GM21619 (cell line): ENCODE measurements at regions not wholly inside any gene's neighbourhood (a gene's known extent, or its start where the extent isn't known, plus 50 kb on each side); places are given as distances from the start of the nearest gene placed in this dataset.

Experiments used
- ATAC-seq: cut with Tn5 transposase; IDR thresholded peaks from one replicate; pipeline ENCODE4 v1.9.1; 2021; ENCODE audit not compliant: unreplicated experiment

DNA sequence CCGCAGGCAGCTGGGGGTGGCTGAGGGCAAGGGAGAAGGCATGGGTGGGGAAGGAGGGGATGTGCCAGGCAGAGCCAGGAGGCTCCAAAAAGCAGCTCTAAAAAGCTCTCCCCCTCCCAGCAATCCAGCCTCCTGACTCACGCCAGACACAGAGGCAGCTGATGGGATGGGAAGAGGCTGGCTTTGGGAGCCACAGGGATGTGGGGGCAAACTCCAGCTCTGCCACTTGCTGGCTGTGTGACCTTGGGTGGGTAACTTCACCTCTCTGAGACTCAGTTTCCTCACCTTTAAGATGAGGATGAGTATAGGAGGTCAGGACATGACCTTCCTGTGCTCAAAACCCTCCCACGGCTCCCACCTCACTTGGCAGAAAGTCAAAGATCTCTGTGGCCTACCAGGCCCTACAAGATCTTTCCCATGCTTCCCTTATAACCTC, 148.9 kb downstream of the CEBPB start:
- ATAC-seq = no peak

DNA sequence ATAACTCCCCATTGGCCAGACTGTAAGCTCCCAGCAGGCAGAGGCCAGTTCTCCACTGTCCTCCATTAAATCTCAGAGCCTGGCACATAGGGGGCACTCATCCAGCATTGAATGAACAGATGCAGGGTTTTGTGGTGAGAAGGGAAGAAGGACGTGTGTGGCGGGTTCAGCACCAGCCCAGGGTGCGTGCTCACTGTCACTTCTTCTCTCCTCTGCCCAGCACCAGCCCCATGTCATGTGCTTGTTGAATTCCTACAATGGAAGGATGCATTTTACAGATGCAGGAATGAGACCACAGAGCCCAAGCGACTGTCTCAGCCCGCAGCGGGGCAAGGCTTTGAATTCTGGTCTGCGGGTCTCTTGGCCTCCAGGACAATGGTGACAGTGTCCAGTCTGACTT, 149.9 kb downstream of the CEBPB start:
- ATAC-seq = no peak

DNA sequence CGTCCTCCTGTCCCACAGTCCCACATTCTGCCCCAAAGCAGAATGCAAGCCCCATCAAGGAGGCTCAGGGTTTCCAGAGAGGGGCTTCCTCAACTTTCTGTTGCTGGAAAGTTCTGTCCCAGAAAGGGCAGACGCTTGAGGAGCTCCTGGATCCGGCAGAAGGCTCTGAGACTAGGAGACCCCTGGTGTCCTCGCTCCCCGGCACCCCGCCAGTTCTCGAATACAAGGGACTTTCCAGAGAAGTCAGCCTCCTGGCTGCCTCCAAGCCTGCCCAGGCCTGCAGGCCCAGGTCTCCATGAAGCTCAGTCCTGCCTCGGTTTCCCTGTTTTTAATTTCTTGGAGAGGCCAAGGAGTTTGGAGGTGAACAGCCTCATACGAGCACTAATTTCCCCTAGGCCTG, 150.4 kb downstream of the CEBPB start:
- no peak for ATAC-seq

DNA sequence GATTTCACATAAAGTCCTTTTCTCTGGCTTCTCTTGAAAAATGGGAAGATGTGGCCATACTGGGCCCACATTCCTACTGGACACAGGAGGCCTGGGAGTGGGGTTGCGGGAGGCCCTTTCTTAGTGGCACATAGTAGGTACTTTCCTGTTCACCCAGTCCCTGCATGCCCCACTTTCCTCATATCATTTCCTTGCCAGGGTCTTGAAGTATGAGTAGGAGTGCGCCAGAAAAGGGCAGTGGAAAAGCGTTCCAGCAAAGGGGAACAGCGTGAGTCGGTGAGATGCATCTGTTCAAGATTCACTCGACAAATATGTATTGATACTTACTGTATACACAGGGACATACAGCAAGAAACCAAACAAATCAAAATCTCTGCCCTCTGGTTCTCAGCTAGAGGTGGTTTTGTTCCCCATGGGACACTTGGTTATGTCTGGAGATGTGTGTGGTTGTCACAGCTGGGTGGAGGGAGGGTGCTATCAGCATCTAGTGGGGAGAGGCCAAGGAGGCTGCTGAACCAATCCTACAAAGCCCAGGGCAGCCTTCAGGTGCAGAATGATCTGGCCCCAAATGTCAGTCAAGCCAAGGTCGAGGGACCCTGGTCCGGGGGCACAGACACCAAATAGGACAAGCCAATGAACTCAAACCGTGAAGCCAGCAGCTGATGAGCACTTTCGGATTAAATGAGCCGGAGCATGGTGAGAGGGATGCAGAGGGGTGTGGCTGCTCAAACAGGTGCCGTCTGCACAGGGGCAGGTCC, 151.4 kb downstream of the CEBPB start:
- no peak for ATAC-seq

DNA sequence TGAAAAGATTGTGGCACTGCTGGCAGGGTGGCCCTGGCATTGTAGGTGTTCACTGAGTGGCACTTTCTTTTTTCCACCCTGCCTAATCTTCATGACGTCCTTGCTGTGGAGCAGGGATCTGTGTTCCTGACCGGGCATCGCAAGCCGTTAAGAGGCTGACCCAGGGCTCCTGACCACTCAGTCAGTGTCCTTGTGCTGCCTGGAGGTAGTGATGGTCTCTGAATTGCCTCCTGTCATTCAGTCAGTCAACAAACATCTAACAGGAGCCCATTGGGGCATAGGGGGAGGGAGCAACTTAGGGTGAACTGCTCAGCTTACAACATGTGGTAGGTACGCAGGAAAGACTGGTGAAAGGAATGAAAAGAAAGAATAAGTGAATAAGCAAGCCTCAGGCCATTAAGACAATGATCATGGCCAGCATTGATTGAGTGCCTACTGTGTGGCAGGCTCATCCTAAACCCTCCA, 152.0 kb downstream of the CEBPB start:
- ATAC-seq = no peak

DNA sequence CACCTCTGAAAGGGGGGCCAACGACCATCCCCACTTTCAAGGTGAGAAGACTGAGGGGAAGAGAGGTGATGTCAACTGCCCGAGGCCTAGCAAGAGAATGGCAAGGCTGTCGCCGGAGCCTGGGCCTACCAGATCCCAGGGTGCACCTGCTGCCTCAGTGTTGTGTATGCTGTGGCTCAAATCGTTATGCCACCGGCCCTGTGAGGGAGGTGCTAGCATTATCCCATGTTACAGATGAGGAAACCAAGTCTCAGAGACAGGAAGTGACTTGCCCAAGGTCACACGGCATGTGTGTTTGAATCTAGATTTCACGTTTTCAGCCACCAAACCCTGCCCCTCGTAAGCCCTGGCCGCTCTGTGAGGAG, 152.5 kb downstream of the CEBPB start:
- no peak for ATAC-seq

DNA sequence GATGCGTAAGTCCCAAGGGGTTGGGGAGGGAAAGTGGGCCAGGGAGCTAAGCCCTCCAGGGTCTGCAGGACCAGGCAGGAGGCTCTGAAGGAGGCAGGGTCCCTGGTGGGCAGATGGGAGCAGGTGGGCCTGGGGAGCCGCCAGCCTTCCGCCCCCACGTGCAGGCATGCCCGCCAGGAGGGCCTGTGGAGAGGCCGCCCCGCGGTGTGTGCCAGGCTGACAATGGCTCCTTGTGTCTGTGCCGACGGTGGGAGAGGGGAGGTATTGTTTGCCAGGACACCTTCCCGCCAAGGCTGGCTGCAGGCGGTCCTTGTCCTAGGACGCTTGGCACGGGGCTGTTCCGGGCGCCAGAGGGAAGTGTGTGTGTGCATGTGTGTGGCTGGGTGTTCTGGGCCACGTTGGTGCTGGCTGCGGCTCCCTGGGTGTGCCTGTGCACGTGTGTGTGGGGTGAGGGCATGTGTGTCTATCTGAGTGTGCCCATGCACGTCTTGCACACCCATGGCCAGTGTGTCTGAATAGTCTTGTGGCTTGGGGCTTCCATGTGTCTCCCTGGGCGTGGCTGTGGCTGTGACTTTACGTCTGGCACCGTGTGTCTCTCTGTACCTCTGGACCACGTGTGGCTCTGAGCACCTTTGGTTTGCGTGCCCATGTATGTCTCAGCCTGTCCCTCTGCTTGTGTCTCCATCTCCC, 153.0 kb downstream of the CEBPB start:
- no peak for ATAC-seq

DNA sequence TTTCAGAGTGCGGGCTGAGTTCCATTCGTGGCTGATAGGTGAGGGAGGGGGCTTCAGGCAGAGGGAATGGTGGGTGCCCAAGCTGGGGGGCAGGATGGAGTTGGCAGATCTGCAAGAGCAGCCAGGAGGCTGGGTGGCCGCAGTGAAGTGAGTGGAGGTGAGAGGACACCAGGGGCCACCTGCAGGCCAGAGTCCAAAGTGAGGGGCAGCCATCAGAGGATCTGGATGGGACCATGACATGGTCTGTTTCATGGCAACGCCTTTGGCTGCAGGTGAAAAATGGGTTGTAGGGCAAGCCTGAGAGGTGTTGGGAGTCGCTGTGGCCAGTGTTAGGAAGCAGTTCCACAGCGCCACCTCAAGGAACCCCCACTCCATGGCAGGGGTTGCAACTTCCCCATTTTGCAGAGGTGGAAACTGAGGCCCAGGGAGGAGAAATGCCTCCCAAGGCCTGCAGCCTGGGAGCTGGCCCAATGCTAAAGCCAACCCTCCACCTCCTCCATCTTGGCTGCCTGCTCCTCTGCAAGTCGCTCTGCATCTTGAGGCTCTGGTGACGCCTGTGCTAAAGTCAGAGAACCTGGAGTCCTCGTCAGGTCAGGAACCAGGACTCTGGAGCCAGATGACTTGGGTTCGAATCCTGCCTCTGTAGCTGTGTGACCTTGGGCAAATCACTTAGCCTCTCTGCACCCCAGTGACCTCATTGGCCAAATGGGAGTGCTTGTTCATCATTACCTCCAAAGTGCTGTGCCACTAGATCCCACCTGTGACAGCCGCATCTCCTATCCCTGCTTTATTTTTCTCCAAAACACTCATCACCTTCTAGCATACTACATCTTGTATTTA, 153.8 kb downstream of the CEBPB start:
- no peak for ATAC-seq

DNA sequence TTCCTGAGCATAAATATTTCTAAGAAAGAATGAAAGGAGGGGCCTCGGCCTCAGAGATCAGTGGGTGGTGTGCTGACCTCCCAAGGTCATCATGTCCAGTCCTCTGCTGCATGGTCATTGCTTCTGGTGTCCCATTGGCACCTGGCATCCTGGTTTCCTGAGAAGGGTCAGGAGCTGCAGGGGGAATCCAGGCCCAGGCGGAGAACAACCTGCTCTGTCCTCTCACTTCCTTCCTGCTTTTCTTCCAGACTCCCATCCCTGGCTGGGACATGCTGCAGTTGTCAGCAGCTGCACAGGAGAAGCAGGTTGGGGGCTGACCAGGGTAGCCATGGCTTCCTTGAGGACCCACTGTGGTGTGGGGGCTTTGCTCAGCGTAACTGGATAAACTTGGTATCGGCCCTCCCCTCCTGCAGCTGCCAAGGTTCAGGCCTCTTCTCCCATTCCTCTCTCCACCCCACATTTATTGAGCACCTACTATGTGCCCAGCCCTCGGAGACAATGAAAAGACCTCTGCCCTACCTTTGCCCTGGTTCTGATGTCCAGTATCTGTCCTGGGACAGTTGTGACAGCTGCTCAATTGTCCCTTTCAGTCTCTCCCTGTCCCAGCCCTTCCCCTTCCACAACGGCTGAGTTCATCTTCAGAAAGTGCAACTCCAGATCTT, 155.2 kb downstream of the CEBPB start:
- ATAC-seq = no peak

DNA sequence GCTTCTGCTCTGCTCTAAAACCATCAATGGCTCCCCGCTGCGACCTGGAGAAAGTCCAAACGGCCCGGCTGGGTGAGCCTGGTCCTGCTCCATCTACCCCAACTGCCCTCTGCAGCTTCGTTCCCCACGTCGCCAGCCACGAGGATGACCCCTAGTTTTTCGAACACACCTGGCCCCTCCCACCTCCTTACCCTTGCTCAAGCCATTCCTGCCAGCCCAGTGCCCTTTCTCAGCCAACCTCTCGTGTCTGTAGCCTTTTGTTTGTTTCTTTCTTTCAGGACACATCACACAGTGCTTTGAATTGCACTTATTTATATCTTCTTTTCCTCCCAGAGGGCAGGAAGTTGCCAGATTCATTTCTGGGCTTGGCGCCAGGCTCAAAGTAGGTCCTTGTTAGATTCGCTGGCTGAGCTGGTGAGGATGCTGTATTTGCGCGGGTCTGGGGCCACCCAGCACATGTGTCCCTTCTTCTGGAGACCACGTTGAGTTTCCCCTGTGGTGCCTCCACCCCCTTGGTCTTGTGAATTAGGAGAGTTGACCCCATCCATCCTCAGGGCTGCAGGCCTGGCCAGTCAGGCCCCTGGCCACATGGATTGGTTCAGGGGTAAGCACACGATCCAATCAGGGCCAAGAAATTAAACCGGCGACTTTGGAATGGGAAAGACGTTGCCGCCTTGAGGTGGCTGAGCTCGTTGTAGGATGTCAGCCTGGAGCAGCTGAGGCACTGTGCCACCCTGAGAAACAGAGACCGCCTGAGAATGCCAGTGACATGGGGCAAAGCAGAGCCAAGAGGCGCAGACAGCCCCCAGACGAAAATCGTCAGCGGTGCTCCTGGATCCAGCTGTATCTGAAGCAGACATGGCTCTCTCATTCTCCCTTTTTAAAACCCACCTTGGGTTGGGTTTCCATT, 156.0 kb downstream of the CEBPB start:
- no peak for ATAC-seq

DNA sequence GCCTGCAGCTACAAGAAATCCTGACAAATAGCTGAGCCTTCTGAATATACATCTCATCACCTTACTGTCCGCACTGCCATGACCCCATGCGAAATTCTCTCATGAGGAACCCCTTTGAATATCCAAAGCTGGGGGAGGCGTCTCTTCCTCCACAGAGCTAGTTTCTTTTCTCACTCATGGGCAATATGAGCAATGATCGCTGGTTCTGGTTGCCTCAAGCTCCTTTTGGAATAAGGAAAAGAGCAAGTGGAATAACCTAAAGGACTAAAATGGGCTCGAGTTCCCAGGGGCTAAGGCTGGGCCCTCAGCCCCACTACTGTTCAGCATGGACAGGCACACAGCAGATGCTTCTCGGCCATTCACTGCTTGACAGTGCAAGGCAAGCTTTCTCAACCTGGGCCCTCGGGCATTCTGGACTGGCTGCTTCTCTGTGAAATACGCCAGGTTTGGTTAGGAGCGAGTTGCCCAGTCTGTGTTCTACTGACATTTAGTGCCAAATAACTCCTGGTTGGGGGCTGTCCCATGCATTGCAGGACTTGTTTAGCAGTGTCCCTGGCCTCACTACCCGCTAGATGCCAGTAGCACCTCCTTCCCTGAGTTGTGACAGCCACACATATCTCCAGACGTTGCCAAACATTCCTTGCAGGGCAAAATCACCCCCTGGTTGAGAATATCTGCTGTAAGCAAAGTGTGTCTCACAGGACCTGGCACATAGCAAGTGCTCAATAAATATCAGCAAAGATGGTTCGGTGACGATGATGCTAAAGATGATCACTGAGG, 156.8 kb downstream of the CEBPB start:
- ATAC-seq = no peak

DNA sequence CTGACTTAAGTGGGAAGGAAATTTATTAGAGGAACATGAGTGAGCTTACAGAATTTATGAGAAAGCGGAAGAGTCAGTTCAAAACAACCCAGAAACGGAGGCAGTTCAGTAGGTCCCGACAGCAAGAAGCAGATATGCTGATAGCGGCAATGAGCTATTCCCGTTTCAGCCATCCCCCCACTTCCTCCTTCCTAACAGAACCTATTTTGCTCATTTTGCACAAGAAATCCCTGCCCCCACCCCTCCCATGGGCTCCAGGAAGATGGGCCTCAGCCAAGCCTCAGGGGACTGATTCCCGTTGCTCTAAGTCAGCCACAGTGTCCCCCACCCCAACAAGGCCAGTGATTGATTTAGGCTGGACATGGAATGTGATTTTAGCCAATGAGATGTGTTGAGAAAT, 157.5 kb downstream of the CEBPB start:
- no peak for ATAC-seq

DNA sequence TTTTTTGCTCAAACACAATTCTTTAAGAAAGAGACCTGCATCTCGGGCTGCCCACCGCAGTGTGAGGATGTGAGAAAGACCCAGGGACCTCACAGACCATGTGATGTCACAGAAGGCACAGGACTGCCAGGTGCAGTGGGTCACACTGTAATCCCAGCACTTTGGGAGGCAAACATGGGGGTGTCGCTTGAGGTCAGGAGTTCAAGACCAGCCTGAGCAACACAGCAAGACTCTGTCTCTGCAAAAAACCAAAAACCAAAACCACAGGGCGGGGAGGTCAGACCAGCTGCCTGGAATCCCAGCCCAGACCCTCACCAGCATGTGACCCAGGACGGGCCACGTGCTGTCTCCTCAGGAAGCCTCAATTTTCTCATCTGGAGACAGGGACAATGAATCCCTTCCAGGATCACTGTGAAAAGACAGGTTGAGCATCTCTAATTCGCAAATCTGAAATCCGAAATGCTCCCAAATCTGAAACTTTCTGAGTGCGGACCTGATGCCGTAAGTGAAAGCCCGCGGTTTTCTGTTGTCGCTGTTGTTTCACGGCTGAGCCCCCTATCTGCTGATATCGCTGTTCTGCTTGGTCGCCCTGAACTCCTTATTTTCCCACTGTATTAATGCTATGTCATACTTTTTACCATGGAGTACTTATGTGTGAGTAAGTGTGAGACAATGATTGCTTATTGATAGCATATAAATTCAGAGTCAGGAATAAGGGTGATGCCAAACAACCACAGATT, 159.5 kb upstream of the PTPN1 start:
- no peak for ATAC-seq

DNA sequence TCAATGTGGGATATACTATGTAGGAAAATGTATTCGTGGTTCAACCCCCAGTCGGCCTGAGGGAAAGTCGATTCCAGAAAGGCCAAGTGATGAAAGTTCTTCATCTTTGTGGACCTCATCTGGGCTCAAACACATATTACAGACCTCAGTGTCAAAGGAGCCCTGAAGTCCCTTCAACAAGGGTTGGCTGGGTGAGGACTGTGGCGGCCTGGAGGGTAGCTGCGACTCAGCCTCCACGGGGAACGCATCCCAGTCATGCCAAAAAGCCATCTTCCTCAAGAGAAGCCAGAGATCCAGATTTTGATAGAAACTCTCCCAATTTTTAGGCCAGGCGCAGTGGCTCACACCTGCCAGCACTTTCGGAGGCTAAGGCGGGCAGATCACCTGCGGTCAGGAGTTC, 158.6 kb upstream of the PTPN1 start:
- ATAC-seq = no peak

DNA sequence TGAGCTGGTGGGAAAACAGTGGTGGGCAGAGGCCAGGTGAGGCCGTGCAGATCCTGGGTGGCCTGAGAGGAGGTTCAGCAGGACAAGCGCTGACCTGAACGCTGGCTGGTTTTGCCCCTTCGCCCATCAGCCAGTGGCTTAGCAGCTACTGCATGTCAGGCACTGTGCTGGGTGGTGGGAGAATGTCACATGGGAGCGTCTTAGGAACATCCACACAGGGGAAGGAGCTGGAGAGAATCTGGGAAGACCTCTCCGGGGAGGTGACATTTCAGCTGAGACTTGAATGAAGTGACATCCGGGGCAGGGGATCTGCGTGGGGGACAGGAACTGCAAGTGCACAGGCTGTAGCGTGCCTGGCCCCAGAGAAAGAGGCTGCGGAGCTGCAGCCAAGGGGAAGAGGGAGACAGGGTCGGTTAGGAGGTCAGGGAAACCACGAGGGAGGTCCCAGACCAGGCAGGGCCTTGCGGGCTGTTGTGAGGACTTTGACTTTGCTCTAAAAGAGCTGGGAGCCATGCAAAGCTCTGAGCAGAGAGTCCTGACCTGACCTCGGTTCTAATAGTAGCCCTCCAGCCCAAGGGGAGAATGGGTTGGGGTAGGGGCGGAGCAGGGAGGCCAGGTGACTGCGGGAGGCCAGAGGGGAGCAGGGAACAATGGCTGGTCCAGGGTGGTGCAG, 156.8 kb upstream of the PTPN1 start:
- no peak for ATAC-seq

DNA sequence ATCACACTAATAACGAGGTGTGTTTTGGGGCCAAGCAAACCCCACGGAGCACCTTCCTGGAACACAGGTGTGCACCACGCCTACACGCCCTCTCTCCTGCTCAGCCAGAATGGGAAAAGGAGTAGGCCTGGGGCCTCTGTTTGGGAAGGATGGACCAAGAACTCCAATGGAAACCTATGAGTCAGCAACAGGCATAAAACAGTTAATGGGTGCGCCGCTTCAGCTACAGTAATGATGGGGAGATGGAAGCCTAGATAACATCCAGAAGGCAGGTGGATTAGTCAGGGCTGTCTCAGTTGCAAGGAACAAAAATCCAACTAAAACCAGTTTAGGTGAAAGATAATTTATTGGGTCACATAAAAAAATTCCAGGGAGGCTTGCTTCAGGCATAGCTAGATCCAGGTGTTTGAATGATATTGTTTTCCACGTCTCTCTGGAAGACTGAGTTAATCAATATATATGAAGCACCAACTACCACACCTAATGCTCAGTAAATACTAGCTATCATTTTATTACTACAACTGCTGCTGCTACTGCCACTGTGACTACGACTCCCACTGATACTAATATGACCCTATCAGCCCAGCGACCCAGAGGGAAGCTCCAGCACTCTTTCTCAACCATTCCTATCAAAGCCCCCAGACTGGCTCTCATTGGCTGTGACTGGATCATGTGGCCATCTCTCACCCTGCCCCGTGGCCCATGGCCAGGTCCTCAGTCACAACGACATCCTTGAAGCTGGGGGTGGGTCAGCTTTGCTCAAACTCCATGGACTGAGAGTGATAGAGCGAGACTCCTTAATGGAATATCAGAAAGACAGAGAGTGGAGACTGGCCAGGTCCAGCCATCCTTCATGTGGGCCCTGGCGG, 155.2 kb upstream of the PTPN1 start:
- no peak for ATAC-seq
